Retina (tissue), 1 donor: ENCODE measurements at regions not wholly inside any gene's neighbourhood (a gene's known extent, or its start where the extent isn't known, plus 50 kb on each side); places are given as distances from the start of the nearest gene placed in this dataset.
A peak's percentile ranks its signal among the peaks of the same experiment; 100 is the strongest.

ENCODE experiments used
- DNase-seq: peaks from one replicate; pipeline ENCODE4 v3.0.0-alpha.2; 2016

DNA sequence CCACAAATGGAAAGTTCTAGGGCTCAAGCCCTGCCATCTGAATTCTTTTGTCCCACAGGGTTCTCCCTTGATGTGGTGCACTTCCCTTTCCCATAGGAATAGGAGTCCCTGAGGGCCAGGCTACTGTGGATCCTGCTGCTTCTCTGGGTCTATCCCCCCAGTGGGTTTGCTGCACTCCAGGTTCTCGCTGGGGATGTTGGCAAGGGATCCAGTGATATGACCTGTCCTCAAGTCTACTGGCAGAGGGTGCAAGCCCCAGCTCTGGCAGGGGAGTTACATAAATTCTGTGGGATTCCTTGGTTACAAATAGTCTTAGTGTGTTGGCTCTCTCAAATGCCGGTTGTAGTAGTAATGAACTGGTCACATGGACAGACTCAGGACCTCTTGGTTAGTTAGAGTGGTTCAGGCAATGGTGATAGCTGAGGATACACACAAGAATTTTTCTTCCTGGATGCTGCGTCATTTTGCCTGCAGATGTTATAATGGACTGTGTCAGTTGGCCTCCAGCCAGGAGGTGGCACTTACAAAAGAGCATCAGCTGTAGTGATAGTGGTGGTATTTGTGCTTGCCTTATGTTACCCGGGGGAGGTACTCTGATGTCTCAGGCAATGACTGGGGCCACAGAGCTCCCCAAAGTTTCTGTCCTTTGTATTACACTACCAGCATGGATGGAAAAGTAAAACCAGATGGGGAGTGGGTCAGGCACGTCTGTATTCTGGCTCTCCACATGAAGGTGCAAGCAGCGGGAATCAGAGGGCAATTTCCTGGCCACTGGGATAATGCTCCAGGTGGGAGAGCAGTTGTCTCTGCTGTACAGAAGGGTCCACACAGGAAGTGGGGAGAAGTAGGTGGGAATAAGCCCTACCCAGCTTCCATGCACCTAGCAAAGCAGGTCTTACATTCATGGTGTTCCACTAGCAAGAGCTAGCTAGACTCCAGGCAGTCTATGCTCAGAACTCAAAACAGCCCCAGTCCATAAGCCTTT lies 267.9 kb downstream of the SOX11 start:
- no peak for DNase-seq

GRCh38 chr2:5967506-5967905 lies 275.3 kb downstream of the SOX11 start:
- no peak for DNase-seq

DNA sequence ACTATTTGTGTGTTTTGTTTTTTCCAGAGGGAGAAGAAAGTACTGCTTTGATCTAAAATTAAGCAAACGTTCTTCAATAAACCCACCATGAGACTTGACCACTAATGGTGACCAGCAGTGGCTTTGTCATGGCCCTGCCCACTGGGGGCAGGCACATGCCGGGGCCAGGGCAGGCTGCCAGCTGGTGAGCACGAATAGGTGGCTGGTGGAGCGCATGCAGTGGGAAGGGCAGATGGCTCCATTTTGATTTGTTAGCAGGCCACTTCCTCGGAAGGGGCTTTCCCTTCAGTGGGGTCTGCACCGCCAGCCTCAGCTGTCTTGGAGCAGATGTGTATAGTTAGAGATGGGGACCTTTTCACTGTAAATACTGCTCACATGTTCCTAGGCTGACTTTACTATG lies 277.1 kb downstream of the SOX11 start:
- DNase-seq, result no peak

GRCh38 chr2:5970347-5970746 lies 278.2 kb downstream of the SOX11 start:
- no peak for DNase-seq

DNA sequence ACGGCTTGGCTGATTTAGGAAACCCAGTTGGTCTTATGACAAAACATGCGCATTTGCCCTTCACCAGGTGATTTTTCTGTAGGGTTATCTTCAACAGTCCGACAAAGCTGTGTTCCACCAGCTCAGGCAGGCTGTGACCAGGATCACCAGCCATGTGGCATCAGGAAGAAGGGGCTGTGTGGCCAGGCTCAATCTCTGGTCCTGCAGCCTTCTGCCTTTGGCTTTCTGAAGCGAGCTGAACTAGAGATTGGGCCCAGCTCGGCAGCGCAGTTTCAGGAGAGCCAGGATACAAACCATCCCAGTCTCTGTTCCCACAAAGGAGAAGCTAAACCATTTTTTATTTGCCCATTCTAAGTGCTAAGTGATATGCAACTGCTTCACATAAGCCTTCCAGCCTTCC lies 282.3 kb downstream of the SOX11 start:
- DNase-seq, result peak; percentile 32

- DNase-seq, result no peak
These were observed 283.2 kb downstream of the SOX11 start for GRCh38 chr2:5975401-5975800.

GRCh38 chr2:5976531-5977065 lies 284.4 kb downstream of the SOX11 start:
- no peak for DNase-seq

- no peak for DNase-seq
These were observed 285.3 kb downstream of the SOX11 start for GRCh38 chr2:5977477-5977876.

DNA sequence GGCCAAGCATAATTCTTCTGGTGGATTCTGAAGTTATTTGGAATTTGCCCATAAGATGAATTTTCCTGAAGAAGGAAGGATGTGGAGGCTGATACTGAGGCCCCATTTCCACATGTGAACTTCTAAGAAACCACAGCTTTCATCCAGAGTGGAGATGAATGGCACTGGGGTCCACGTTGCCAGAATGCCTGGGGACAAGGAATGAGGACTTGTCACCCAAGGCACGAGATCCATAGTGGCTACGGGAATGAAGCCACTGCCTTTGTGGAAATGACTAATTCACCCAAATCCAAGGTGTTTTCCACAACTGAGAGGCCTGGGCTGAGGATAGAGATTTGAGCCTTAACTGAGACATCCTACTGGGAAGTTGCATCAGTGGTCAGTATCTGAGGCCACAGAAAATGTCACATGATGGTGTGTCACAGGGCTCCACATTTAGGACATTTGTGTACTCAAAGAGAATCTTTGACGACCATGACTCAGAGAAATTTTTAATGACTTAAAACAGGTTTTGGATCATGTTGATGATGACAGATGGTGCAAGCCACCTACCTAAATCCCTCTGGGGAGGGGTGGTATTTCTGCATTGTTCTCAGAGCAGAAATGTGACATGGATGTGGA lies 286.1 kb downstream of the SOX11 start:
- DNase-seq, result no peak

DNA sequence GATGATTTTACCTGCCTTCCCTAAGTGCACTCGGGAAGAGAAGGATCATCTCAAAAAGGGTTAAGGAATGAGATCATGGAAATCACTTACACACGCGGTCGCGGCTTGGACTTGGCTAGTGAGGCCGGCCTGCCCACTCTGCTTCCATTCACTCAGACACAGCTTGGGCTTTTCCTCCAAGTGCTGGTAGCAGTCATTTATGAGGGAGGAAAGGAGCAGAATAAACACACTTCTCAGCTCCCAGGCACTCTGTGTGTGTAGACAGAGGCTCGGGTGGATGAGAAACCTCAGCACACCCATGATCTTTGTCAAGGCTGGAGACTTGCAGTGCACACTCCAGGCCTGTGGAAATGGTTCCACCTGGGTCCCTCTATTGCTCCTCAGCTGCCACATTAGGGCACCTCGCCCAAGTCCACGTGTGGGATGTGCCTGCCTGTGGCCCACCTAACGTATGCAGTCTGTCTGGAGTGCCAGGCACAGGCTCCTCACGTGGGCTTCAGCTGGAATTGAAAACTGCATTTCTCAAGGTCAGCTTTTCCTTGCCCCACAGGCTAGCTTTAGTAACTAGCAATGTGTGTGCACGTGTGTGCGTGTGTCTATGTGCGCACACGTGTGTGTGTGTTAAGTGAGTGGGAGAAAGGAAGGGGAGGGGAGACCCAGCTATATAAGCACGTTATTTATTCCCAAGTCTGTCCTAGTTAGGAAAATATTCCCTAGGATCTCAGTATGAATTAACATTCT lies 288.4 kb downstream of the SOX11 start:
- no peak for DNase-seq

DNA sequence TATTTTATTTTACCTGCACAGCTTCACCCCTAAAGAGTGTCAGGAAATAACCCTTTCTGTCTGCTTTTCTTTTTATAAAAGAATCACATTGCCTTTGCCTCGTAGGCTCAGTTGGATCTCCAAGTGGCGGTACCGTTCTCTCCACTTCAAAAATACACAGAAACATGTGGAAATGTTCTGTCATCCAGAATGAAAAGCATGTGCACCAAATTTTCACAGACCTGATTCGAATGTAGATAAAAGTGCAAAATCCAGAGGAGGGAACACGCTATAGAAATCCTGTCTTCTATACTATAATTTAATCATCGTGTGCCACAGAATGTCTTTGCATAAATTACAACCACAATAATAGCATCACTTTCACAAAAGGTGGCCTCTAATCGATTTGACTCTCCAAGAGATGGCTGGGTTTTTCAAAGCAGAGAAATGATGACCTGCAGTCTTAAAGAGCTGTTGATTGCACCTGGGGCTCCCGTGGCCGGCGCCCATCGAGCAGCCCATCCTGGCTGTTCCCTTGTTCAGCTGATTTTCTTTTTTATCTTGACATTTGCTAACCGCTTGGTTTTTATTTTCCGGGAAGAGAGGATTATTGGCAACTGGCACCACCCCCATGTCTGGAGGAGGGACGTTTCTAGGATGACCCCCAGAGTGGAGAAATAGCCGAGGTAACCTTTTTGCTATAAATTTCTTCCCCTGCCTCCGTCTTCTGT lies 290.2 kb downstream of the SOX11 start:
- peak; percentile 56 for DNase-seq

GRCh38 chr2:5982903-5983265 lies 290.7 kb downstream of the SOX11 start:
- DNase-seq, result peak; percentile 63

DNA sequence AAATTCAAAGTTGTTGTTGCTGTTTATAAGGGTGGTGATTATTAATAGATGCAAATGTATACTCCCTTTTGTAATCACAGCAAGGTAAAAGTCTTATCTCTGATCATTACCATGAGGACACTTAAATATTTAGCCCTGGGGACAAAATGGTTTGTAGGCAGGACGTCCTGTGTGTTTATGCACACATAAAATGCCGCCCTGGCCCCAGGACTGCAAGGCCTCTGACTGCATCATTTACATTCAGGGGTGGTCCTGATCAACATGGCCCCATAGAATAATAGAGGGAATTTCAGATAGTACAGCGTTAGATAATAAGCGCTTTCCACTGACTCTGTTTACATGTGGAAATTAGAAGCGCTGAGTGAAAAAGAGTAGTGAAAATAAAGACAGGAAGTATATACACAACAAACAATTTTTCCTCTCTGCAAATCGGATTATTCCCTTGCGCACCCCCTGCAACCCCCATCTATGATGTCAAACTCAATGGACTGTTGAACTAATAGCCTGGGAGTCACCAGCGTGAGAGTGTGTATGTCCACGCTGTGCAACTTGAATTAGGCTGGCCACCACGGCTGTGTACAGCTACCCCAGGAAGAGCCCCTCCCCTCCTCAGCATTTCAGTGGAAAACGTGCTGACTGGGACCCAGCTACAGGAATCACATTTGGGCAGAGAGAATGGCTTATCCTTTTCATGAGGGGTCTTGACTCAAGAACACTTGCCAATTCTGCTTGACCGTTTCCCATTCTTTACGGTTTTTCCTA lies 291.5 kb downstream of the SOX11 start:
- peak; percentile 44 for DNase-seq

DNA sequence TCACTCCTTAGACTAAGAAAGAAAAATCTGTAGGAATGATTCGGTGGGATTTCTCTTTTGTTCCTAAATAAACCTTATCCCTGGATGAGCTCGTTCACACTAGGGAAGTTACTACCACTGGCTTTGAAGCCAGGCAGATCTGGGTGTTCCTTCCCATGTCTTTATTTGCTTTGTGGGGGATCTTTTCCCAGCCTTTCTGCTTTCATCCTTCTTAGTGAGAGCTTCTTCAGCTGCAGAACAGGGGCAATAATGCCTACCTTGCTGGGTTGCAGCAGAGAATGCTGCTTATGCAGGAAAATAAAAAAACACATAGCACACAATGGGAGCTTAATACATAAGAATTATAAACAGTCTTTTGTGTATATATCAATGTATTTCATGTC lies 292.1 kb downstream of the SOX11 start:
- DNase-seq, result peak; percentile 37

DNA sequence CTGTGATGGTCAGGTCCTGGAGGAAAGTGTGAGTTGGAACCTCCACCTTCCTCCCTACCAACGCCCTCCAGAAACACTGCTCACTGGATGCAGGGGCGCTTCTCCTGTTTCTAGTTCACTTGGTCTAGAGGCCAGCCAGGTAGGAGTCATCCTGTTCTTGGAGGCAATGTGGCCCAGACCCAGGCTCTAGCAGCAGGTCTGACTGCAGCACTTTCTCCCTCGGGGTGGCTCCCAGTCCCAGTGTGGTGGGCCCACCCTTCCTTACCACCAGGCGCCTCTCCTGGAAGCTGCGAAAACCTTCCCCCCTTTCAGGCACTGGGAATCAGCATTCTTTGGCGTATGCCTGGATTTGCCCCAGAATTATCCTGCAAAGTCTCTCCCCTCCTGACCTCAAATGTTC lies 292.8 kb downstream of the SOX11 start:
- no peak for DNase-seq

GRCh38 chr2:5985536-5986385 lies 293.6 kb downstream of the SOX11 start:
- peak; percentile 67 for DNase-seq

DNA sequence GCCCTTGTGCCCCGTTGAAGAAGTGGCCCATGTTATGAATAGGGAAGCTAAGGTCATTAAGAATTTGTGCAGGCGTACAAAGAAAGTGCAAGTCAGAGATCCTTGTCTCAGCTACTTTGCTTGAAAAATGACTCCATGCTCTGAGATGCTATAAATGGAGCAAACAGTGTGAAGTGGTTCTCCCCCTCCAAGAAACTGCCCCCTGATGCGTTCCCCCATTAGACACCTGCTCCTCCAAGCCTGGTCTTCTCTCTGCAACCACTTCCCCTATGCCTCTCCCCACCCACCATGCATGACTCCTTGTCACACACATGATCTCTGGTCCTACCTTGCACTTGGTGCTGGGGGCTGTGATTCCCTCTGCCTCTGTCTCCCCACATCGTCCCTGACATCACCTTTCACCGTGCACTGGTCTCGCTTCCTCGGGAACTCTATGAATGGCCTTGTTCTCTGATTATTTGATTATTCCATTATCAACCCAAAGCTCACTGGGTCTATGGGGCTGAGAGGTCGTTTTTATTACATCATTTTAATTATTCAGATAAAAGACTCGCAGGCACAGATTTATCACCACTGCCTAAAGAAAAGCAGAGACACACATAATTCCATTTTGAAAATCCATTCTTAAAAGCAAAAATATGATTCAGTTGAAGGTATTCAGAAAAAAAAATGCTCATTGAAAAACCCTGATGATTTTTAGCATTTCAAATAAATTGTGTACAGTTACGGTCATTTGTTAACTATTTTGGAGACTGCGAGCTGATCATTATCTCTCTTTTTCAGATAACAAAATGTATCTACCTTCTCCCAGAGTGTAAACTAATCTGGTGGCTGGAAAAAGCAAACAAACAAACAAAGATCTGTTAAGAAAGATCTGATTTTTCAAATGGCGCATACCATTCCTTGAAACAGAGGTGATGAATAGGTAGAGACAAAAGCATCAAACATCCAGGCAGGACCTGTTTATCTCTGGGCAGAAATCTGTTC lies 294.9 kb downstream of the SOX11 start:
- peak; percentile 53 for DNase-seq

DNA sequence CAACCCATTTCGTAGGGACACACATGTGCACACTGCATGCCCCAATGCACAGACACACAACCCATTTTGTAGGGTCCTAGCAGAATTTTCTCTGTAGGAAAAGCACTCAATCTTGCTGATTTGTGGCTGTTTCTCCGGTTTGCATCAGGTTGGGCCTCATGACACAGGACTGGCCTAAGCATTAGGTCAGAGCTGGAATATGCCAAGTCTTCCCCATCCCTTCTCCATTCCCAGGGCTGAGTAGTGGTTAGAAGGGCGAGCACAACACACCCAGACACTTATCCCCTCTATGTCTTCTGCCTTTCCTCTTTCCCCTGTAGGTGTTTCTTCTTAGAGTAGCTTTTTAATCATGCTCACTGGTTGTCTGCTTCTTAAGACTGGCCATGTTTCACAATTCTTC lies 295.9 kb downstream of the SOX11 start:
- no peak for DNase-seq

DNA sequence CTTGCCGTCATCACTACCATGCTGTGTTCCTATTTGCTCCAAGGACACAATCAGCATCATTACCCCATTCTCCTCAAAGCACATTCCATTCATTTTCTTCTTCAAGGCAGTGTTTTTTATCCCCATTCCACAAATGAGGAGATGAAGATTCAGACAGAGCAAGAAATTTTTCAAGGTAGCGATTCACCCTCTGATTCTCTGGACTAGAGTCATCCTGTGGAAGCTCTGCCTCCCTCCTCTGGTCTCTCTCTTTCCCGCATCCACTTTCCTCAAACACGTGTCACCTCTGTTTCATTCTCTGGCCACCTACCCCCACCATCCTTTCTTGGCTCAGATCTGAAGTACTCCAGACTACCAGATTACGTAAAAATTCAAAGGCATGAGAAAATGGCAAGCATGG lies 297.9 kb downstream of the SOX11 start:
- no peak for DNase-seq
